CD4-positive, alpha-beta T cell treated with Interleukin-17A for 1 hour (primary cell): ENCODE measurements at regions not wholly inside any gene's neighbourhood (a gene's known extent, or its start where the extent isn't known, plus 50 kb on each side); places are given as distances from the start of the nearest gene placed in this dataset.
"Not testable (repeated sequence)": the region's sequence is repeated elsewhere in the genome, so short reads cannot be mapped to it uniquely, and the experiment has no call there.

Experiments
- DNase-seq: peaks from one replicate; pipeline ENCODE4 v3.0.0-alpha.2; 2020

GRCh38 chr9:18305167-18305806, 168.7 kb upstream of the ADAMTSL1 start:
- not testable (repeated sequence) for DNase-seq

GRCh38 chr9:18314316-18314715, 159.6 kb upstream of the ADAMTSL1 start:
- DNase-seq = no peak

- no peak for DNase-seq
Measured at GRCh38 chr9:18317896-18318295, 156.1 kb upstream of the ADAMTSL1 start.

- DNase-seq = no peak
Measured at GRCh38 chr9:18319918-18320445, 154.0 kb upstream of the ADAMTSL1 start.

GRCh38 chr9:18324928-18325745, 148.8 kb upstream of the ADAMTSL1 start:
- DNase-seq = no peak

- DNase-seq = not testable (repeated sequence)
Measured at GRCh38 chr9:18325746-18326011, 148.3 kb upstream of the ADAMTSL1 start.

- no peak for DNase-seq
Measured at GRCh38 chr9:18327121-18327520, 146.8 kb upstream of the ADAMTSL1 start.

GRCh38 chr9:18330401-18331309, 143.3 kb upstream of the ADAMTSL1 start:
- DNase-seq = no peak

GRCh38 chr9:18331310-18331684, 142.7 kb upstream of the ADAMTSL1 start:
- DNase-seq = no peak

- DNase-seq = no peak
Measured at GRCh38 chr9:18331808-18332209, 142.1 kb upstream of the ADAMTSL1 start.

GRCh38 chr9:18333157-18333556, 140.8 kb upstream of the ADAMTSL1 start:
- no peak for DNase-seq

GRCh38 chr9:18335825-18336224, 138.1 kb upstream of the ADAMTSL1 start:
- DNase-seq = no peak

GRCh38 chr9:18338042-18338441, 135.9 kb upstream of the ADAMTSL1 start:
- no peak for DNase-seq

- DNase-seq = no peak
Measured at GRCh38 chr9:18343784-18344183, 130.2 kb upstream of the ADAMTSL1 start.

GRCh38 chr9:18346745-18347144, 127.2 kb upstream of the ADAMTSL1 start:
- no peak for DNase-seq

- DNase-seq = no peak
Measured at GRCh38 chr9:18347386-18348082, 126.4 kb upstream of the ADAMTSL1 start.

GRCh38 chr9:18348083-18348475, 125.9 kb upstream of the ADAMTSL1 start:
- no peak for DNase-seq

GRCh38 chr9:18349530-18349929, 124.4 kb upstream of the ADAMTSL1 start:
- DNase-seq = no peak

GRCh38 chr9:18350036-18350435, 123.9 kb upstream of the ADAMTSL1 start:
- no peak for DNase-seq

- DNase-seq = no peak
Measured at GRCh38 chr9:18350995-18351595, 122.9 kb upstream of the ADAMTSL1 start.

- DNase-seq = no peak
Measured at GRCh38 chr9:18352711-18353110, 121.2 kb upstream of the ADAMTSL1 start.

- no peak for DNase-seq
Measured at GRCh38 chr9:18353473-18353872, 120.5 kb upstream of the ADAMTSL1 start.
